Suprapubic skin (tissue), 4 donors: ENCODE measurements at regions not wholly inside any gene's neighbourhood (a gene's known extent, or its start where the extent isn't known, plus 50 kb on each side); places are given as distances from the start of the nearest gene placed in this dataset.

Source experiments
- POLR2A ChIP-seq, 2 donors: fragments of 450-650 bp; IDR thresholded peaks; one replicate each; pipeline ENCODE4 v1.6.1; 2017; ENCODE audit warnings: antibody characterized with exemption in 2 of 2, mild to moderate bottlenecking in 2 of 2, moderate library complexity in 2 of 2
- POLR2AphosphoS5 ChIP-seq, 3 donors: sonication (generic); formaldehyde crosslinking; IDR thresholded peaks; one replicate each; pipeline ENCODE4 v1.6.1; 2017; ENCODE audit warnings: antibody characterized with exemption in 3 of 3
- TF ChIP-seq, protein P1 (sequence below), 2 donors: fragments of 200-600 bp in 1 of 2; fragments of 450-650 bp in 1 of 2; sonication (generic) in 1 of 2; IDR thresholded peaks; one replicate each; pipeline ENCODE4 v1.5.1; 2016 to 2019; ENCODE audit warnings: antibody characterized with exemption in 2 of 2, mild to moderate bottlenecking in 1 of 2, moderate library complexity in 1 of 2

- TF ChIP-seq, protein P1, sequence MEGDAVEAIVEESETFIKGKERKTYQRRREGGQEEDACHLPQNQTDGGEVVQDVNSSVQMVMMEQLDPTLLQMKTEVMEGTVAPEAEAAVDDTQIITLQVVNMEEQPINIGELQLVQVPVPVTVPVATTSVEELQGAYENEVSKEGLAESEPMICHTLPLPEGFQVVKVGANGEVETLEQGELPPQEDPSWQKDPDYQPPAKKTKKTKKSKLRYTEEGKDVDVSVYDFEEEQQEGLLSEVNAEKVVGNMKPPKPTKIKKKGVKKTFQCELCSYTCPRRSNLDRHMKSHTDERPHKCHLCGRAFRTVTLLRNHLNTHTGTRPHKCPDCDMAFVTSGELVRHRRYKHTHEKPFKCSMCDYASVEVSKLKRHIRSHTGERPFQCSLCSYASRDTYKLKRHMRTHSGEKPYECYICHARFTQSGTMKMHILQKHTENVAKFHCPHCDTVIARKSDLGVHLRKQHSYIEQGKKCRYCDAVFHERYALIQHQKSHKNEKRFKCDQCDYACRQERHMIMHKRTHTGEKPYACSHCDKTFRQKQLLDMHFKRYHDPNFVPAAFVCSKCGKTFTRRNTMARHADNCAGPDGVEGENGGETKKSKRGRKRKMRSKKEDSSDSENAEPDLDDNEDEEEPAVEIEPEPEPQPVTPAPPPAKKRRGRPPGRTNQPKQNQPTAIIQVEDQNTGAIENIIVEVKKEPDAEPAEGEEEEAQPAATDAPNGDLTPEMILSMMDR (IDR thresholded peaks at IDR 0.05) = no peak
- TF ChIP-seq POLR2AphosphoS5 (IDR thresholded peaks at IDR 0.05) (no peak), POLR2A (IDR thresholded peaks at IDR 0.05) (no peak)
Observed at GRCh38 chr4:82108506-82108905, 265.3 kb downstream of the HNRNPD start.
